GM12892 (cell line): ENCODE measurements at regions not wholly inside any gene's neighbourhood (a gene's known extent, or its start where the extent isn't known, plus 50 kb on each side); places are given as distances from the start of the nearest gene placed in this dataset.
"Not testable (repeated sequence)": the region's sequence is repeated elsewhere in the genome, so short reads cannot be mapped to it uniquely, and the experiment has no call there.

Source experiments
- DNase-seq: peaks from one replicate; pipeline ENCODE4 v3.0.0; 2011; ENCODE audit not compliant: insufficient read length
- FAIRE-seq: peaks from 2 replicates; lab custom pipeline; 2011; peaks lifted over from hg19 to GRCh38; lab: Jason Lieb, UNC
- POLR2A ChIP-seq: IDR thresholded peaks from 2 replicates; pipeline ENCODE4 v1.6.1; 2011; ENCODE audit warnings: low read depth, low read length, control low read depth
- POLR2AphosphoS5 ChIP-seq: IDR thresholded peaks from 2 replicates; pipeline ENCODE4 v1.6.1; 2011; ENCODE audit warnings: low read depth, low read length, control low read depth
- TAF1 ChIP-seq: IDR thresholded peaks from 2 replicates; pipeline ENCODE4 v1.6.1; 2011; ENCODE audit warnings: low read depth, mild to moderate bottlenecking, control low read depth, low read length, borderline replicate concordance

DNA sequence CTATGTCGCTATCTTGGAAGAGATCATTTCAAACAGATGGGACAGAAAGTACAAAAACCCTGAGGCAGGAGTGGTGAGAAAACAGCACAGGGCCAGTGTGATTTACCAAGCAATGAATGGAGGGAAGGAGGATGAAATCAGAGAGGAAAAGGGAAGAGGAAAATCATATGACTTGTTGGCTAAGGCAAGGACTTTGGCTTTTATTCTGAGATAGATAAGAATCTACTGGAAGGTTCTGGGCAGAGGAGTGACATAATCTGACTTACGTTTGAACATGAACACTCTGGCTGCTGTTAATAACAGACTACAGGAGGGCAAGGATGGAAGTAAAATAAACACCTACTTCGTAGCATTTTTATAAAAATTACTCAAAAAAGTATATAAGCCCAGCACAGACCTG is 207.8 kb upstream of the SLC7A11 start:
- no peak for FAIRE-seq
- no peak for DNase-seq
- no peak for TF ChIP-seq POLR2AphosphoS5

DNA sequence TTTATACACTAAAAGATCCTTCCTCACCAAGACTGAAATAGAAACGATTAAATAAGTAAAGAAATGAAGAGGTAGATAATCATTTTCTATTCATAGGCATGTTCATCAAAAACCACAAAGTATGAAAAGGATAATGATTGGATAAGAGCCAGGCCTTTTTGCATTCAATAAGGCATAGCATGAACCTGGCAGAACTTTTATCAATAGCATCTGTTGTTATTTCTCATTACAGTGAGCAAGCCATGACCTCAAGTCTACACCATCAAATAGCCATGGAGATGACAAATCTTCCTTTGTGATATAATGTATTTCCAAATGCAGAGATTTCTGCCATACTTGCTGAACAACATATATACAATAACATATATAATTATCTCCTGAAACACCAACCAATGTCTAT is 206.0 kb upstream of the SLC7A11 start:
- FAIRE-seq (no peak), DNase-seq (no peak)
- TF ChIP-seq TAF1 = no peak
- TF ChIP-seq POLR2AphosphoS5 = no peak
- no peak for TF ChIP-seq POLR2A

DNA sequence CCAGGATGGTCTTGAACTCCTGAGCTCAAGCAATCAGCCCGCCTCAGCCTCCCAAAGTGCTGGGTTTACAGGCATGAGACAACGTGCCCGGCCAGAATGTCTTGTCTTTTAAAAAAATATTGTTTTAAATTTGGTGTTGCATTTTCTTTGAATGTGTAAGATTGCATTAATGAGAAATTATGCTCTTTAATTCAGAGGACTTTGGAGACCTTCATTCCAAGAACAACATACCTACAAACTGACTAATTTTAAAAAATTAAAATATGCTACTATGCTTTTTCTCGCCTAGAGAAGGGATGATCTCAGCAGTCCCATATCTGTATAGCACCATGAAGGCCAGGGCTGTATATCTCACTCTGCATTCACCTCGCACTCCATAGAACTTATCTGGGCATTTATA is 204.3 kb upstream of the SLC7A11 start:
- FAIRE-seq (no peak), DNase-seq (no peak)
- TF ChIP-seq POLR2AphosphoS5 (no peak), TAF1 (no peak), POLR2A (no peak)

DNA sequence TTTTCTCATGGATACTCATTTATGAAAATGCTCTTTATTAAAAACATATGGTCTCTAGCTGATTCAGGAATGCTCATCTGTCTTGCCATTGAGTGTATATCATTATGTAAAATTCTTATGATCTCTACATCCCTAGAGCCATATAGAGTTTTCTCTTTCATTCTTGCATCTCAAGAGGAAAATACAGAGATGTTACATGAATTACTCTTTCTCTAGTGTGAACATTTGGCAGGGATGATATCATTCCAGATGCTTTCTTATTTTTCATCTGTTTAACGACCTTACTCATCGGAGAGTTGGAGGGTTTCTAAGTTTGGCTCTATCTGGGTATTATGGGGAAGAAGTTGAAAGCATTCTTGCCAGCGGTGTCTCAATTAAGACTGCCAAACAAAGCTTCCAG is 202.9 kb upstream of the SLC7A11 start:
- no peak for TF ChIP-seq POLR2AphosphoS5
- no peak for DNase-seq

DNA sequence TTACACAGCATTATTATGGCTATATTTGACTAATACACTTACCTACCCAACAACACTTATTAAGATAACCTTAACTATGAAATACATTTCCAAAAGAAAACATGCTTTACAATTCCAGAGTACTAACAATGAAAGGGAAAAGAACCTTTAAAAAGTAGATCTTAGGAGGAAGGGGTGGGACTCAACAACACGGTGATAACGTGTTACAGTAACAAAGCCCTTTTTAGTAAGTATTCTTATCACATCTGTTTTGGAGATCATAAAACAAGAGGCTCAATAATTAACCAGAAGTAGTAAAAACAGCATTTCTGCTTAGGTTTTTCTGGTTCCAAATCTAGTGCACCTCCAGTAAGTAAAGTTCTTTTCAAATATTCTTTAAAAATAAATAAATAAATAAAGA is 202.1 kb upstream of the SLC7A11 start:
- no peak for TF ChIP-seq POLR2A
- TF ChIP-seq TAF1 = no peak
- no peak for TF ChIP-seq POLR2AphosphoS5
- FAIRE-seq (no peak), DNase-seq (no peak)

More for the DNA sequence above, 202.9 kb upstream of the SLC7A11 start:
- FAIRE-seq = no peak

DNA sequence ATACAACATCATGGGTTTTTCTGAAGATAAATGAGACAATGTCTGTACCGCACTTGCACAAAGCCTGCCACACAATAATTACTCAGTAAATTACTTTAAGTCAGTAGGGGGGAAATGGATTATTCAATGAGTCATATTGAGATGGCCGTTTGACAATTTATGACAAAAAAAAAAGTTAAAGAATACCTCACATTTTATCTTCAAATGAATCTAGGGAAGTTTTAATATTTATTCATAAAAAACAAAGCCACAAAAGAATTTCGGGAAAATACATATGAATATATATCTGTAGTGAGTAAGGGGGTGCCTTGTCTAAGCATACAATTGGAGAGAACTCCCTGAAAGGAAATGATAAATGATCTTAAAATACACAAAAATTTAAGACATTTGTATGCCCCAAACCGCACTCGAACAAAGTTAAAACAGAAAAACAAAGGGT is 197.0 kb upstream of the SLC7A11 start:
- DNase-seq (no peak), FAIRE-seq (no peak)

DNA sequence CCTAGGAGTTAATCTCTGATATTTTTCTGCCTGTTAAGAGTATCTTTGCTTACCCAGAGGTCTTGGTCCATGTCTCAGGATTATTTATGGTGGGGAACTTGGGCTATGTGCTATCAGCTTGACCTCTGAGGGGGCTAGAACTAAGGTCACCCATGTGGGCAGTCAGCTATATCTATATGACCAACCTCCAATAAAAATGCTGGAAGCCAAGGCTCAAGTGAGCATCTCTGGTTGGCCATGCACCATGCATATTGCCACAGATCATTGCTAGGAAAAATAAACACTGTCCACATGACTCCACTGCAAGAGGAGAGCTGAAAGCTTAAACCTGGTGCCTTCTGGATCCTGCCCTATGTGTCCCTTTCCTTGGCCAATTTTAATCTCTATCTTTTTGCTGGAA is 196.5 kb upstream of the SLC7A11 start:
- DNase-seq (no peak), FAIRE-seq (no peak)
- TF ChIP-seq TAF1 (no peak), POLR2AphosphoS5 (no peak), POLR2A (no peak)

More for the DNA sequence above, 197.0 kb upstream of the SLC7A11 start:
- no peak for TF ChIP-seq TAF1
- TF ChIP-seq POLR2A = no peak
- no peak for TF ChIP-seq POLR2AphosphoS5

DNA sequence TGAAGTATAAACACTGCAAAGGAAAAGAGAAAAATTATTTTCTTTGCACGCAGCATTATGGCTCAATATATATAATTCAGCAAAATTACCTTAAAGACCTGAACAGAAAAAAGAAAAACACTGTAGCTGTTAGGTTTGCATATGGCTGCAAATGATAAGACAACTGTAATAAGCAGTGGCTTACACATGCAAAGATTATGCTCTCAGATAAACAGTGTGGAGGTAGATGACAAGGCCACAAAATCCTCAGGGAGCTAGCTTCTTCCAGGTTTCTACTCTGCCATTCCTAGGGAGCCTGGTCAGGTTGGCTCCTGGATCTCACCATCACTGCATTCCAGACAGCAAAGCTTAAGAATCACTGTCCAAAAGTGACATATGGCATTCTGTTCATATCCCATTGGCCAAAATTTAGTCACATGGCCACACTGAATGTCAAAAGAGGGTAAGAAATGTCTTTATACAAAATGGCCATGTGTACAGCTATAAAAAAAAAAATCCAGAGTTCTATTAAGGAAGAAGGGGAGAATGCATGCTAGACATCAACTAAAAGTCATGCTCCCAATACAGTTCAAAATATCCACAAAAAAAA is 195.2 kb upstream of the SLC7A11 start:
- TF ChIP-seq TAF1 = no peak
- no peak for TF ChIP-seq POLR2A
- TF ChIP-seq POLR2AphosphoS5 = no peak
- FAIRE-seq (no peak), DNase-seq (no peak)

DNA sequence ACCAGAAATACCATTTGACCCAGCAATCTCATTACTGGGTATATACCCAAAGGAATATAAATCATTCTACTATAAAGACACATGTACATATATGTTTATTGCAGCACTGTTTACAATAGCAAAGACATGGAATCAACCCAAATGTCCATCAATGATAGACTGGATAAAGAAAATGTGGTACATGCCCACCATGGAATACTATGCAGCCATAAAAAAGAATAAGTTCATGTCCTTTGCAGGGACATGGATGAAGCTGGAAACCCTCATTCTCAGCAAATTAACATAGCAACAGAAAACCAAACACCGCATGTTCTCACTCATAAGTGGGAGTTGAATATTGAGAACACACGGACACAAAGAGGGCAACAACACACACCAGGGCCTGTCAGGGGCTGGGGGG is 193.6 kb upstream of the SLC7A11 start:
- DNase-seq, FAIRE-seq: not testable (repeated sequence)

DNA sequence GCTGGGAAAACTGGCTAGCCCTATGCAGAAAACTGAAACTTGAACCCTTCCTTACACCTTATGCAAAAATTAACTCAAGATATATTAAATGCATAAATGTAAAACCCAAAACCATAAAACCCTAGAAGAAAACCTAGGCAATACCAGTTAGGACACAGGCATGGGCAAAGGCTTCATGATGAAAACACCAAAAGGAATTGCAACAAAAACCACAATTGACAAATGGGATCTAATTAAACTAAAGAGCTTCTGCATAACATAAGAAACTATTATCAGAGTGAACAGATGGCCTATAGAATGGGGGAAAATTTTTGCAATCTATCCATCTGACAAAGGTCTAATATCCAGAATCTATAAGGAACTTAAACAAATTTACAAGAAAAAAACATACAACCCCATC is 192.9 kb upstream of the SLC7A11 start:
- not testable (repeated sequence) for FAIRE-seq, DNase-seq

DNA sequence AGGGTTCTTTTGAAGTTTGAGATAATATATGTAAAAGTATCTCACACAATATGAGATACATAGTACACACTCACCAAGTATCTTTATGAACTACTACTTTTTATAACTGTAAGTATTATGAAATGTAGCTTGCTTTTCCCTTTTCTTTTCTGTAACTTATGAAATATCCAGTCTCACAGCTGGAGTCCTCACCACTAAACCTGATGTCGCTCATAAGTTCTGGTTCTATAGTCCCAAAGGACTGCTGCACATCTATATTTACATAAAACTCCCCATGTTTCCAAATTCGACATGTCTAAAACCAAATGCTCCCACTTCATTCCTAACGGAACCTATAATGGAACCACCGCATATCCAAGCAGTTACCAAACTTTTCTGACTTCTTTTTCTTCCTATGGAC is 186.5 kb upstream of the SLC7A11 start:
- no peak for TF ChIP-seq POLR2A
- FAIRE-seq = no peak
- DNase-seq = no peak

DNA sequence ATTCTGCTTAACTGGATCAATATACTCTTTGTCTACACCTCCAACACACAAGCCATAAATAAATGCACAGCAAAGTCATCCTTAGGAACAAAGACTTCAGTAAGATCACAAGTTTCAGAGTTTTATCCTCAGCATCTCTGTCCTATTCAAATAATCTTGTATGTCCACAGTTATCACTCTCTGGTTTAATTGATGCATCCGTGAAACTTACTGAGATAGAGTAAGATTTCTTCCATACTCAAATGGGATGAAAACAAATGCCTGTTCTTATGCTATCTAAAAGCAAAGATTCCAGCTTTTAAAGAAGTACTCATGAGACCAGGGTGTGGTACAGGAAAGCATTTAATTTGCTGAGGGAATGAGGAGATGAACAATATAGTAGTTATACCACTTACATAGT is 184.6 kb upstream of the SLC7A11 start:
- FAIRE-seq = no peak
- DNase-seq = no peak
- no peak for TF ChIP-seq POLR2AphosphoS5
- TF ChIP-seq TAF1 = no peak
- TF ChIP-seq POLR2A = no peak

DNA sequence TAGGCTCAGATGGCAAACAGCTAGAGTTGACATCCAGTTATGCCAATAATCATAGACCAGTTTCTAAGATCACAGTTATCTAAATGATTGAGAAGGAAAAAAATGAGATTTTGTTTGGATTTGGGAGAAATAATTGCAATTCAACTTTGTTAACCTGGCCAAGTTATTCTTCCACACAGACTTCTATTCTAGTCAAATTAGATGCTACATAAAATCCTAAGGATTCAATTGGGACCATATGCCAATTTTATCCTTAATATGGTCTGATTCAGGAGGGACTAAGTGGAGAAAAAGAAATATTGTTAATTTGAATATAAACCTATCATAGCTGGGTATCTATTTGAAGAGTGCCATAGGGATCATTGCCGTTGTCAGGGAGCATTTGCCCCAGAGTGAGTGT is 178.3 kb upstream of the SLC7A11 start:
- DNase-seq = no peak
- TF ChIP-seq TAF1 (no peak), POLR2AphosphoS5 (no peak), POLR2A (no peak)
- FAIRE-seq = no peak
